ENCODE measurements at regions not wholly inside any gene's neighbourhood (a gene's known extent, or its start where the extent isn't known, plus 50 kb on each side); places are given as distances from the start of the nearest gene placed in this dataset.

GRCh38 chr20:50360218-50360672 lies 149.9 kb upstream of the PTPN1 start:
- TF ChIP-seq, protein P1, sequence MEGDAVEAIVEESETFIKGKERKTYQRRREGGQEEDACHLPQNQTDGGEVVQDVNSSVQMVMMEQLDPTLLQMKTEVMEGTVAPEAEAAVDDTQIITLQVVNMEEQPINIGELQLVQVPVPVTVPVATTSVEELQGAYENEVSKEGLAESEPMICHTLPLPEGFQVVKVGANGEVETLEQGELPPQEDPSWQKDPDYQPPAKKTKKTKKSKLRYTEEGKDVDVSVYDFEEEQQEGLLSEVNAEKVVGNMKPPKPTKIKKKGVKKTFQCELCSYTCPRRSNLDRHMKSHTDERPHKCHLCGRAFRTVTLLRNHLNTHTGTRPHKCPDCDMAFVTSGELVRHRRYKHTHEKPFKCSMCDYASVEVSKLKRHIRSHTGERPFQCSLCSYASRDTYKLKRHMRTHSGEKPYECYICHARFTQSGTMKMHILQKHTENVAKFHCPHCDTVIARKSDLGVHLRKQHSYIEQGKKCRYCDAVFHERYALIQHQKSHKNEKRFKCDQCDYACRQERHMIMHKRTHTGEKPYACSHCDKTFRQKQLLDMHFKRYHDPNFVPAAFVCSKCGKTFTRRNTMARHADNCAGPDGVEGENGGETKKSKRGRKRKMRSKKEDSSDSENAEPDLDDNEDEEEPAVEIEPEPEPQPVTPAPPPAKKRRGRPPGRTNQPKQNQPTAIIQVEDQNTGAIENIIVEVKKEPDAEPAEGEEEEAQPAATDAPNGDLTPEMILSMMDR (optimal IDR thresholded peaks at IDR 0.05 in 1 of 3, IDR thresholded peaks at IDR 0.05 in 1 of 3, conservative IDR thresholded peaks at IDR 0.05 in 1 of 3; ENCODE audit: extremely low read depth in 1 of 3, insufficient read depth in 2 of 3, low read length in 3 of 3): no peak
- TF ChIP-seq EZH2 (IDR thresholded peaks at IDR 0.05; ENCODE audit: low read length): no peak

Data from keratinocyte (primary cell).